ENCODE measurements at regions not wholly inside any gene's neighbourhood (a gene's known extent, or its start where the extent isn't known, plus 50 kb on each side); places are given as distances from the start of the nearest gene placed in this dataset.
"Not testable (repeated sequence)": the region's sequence is repeated elsewhere in the genome, so short reads cannot be mapped to it uniquely, and the experiment has no call there.

DNA sequence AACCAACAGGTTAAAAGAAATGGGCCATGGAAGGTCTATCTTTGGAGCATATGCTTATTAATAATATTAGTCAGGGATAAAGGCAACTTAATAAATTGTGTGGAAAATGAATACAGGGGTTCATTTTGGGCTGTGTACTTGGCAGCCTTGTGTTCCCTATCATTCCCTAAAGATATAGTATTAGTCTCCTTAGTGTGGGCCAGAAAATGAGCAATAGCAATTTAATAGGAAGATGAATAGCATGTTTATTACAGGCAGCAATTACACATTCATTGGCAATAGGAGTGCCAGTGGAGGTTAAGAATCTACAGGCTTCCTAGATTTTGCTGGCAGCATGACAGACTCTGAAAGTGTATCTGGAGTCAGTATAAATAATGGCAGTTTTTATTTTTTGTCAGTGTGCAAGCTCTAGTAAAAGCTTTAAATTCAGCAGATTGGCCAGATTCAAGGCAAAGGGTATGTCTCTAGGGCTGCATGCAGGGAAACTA, 98.7 kb upstream of the MTLN start:
- FAIRE-seq; DNase-seq (ENCODE audit: insufficient read length, low spot score): not testable (repeated sequence)

DNA sequence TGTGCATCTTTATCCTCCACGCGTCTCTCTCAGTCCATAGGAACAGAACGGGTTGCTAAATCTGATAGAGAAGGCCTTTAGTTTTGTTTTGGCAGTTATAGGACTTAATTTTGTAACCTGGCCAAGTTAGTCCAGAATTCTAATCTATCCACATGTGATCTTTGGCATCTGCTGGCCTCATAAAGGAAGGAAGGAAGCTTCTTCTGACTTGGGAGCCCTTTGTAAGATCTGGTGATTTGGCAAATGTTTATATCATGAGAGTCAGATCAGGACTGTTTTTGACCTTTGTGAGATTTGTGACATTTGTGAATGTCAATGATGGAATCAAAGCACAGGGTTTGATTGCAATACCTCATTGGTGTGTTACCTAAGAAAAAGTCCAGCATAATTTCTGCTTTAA, 96.4 kb upstream of the MTLN start:
- not testable (repeated sequence) for FAIRE-seq; DNase-seq (ENCODE audit: insufficient read length, low spot score)

DNA sequence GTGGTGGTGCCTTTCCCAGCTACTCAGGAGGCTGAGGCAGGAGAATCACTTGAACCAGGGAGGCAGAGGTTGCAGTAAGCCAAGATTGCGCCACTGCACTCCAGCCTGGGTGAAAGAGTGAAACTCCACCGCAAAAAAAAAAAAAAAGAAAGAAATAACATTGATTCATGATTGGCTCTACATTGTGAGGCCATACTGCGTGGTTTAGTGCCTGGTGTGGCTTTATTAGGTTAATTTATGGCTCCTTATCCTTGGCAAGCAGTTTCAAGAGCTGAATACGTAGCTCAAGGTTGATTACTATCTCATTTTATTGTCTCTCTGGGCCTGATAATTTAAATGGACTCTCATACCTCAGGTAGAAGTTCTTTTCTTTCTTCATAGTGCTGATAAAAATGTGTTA, 80.5 kb upstream of the MTLN start:
- not testable (repeated sequence) for DNase-seq (ENCODE audit: insufficient read length, low spot score); FAIRE-seq

DNA sequence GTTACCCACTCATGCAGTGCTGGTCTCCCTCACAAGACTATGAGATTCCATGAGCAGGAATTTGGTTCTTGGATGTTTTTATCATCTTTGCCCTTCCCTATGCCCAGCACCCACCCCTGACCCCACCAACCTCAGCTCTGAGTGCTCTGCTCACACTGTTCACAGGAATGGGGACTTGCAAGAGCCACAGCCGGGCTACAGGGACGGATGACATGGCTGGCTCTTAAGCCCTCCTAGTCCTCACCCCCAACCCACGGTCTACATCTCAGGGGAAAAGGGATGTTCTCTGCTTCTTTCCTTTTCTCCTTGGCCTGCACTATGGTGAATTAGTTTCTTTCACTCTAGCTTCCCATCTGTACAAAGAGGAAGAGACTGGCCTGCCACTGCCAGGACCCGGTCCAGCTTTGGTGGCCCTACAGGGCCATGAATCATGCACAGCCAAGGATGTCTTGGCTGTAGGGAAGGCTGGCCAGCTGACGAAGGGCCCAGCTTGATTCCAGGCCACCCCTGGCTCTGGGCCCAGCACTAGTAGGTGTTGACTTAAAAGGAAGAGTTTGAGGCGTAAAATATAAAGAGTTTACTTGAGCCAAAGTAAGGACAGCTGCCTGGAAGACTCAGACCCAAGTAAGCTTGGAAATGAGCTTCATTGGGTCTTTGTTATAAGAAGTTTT, 79.7 kb upstream of the MTLN start:
- not testable (repeated sequence) for DNase-seq (ENCODE audit: insufficient read length, low spot score); FAIRE-seq

DNA sequence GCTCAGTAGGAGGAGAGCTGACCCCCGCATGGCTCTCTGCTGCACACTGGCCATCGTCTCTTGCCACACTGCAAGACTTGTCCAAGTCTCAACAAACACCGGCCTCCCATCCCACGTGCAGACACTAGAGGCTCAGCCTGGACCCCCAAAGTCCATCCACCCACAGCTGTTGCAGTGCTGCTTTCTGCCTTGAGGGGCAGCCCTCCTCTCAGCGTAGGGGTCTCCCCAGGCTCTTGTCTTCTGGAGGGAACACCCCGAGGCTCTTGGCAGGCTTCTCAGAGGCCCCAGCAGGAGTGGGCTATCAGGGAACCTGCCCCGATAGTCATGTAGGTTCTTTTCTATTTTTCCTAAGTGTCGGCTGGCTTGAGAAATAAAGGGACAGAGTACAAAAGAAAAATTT, 75.5 kb upstream of the MTLN start:
- not testable (repeated sequence) for FAIRE-seq; DNase-seq (ENCODE audit: insufficient read length, low spot score)

DNA sequence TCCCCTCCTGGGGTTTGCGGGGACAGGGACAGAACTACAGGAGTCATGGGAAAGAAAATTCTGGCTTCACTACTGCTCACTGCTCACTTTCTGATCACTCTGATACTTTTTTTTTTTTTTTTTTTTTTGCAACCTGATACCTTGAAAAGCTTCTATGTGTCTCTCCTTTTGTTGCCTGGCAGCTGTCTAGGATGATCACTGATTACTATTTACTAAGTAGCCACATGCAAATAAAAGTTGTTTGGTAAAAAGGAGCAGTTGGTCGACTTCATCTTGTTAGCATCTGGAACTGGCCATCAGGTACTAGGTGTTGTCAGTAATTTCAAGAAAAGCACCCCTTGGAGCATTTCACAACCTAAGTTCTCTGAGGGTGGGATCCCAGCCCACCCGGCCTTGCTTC, 74.9 kb upstream of the MTLN start:
- not testable (repeated sequence) for FAIRE-seq

DNA sequence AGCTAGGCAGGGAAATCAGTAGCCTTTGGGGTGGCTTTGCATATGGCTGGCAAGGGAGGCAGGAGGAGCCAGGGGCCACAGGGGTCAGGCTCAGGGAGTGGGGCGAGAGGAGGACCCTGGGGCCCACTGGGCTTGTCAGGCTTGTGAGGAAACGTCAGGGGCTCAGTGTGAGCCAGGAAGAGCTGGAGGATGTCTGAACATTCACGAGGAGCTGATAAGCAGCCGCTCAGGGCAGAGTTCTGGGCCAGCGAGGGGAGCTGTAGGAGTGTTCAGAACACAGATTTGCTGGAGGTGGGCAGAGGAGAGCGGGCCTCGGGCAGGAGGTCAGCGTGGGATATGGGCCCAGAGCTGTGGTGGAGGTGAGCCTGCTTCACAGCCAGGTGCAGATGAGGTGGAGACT, 72.7 kb upstream of the MTLN start:
- not testable (repeated sequence) for FAIRE-seq; DNase-seq (ENCODE audit: insufficient read length, low spot score)

More for the DNA sequence above, 74.9 kb upstream of the MTLN start:
- not testable (repeated sequence) for DNase-seq (ENCODE audit: insufficient read length, low spot score)

DNA sequence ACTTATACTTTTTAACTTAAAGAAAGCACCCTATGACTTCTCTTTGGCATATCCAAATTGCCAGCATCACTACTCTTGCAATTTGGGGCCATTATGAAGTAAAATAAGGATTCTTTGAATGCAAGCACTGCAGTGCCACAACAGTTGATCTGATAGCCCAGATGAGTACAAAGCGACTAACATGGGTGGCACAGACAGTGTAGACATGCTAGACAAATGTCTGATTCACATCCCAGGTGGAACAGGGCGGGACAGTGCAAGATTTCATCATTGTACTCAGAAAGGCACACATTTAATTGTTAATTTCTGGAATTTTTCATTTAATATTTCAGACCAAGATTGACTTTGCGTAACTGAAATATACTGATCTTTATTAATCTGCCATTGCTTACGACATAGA, 68.5 kb upstream of the MTLN start:
- FAIRE-seq = not testable (repeated sequence)

DNA sequence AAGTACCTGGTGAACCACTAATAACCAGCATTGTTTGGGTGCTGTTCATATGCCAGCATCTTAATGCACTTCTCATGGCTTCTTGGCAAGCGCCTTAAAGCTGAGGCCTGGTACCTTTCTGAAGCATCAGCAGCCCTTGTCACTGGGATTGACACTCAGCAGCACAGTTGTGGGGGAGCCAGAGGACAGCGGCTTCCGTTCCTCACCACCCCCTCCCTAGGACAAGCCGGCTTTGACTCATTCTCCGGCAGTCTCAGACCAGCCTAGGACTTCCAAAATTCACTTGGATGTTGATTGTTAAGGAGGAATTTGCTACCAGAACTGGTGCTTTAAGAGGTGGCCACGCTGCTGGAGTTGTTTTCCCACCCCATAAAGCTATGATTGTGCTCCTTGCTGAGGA, 64.7 kb upstream of the MTLN start:
- FAIRE-seq; DNase-seq (ENCODE audit: insufficient read length, low spot score): not testable (repeated sequence)

More for the DNA sequence above, 68.5 kb upstream of the MTLN start:
- DNase-seq (ENCODE audit: insufficient read length, low spot score) = not testable (repeated sequence)

DNA sequence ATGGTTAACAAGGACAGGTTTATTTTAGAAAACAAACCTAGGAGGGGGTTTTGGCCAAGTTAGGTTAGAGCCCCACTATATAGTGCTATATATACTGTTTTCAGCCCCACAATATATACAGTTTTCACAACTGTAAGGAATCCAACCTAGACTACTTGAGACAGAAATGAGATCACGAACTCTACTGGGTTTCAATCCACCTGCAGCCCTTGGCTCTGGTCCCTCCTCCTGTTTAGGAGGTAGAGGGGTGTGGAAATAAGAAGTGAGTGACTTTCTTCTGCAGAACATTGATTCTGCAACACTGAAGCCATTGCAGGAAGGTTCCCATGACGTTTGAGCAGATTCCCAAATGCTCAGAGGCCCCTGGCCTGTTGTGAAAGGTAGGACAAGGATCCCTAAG, 63.7 kb upstream of the MTLN start:
- not testable (repeated sequence) for DNase-seq (ENCODE audit: insufficient read length, low spot score); FAIRE-seq

DNA sequence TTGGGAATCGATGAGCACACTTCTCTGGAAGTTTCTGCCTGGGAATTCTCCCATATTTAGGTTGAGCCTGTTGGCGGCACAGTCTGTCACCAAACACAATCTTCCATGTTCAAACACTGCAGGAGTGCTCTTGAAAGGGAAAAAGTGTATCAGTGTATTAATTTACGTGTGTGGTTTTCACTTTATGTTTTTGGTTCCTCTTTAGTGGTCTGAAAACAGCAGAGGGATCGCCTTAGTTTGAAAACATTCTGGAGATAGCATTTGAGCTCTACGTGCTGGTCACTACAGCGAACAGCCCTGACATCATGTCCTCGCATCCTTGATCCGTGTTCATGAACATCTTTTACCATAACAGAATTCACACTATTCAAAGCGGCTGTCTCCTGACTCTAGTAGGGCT, 57.3 kb upstream of the MTLN start:
- FAIRE-seq; DNase-seq (ENCODE audit: insufficient read length, low spot score): not testable (repeated sequence)

DNA sequence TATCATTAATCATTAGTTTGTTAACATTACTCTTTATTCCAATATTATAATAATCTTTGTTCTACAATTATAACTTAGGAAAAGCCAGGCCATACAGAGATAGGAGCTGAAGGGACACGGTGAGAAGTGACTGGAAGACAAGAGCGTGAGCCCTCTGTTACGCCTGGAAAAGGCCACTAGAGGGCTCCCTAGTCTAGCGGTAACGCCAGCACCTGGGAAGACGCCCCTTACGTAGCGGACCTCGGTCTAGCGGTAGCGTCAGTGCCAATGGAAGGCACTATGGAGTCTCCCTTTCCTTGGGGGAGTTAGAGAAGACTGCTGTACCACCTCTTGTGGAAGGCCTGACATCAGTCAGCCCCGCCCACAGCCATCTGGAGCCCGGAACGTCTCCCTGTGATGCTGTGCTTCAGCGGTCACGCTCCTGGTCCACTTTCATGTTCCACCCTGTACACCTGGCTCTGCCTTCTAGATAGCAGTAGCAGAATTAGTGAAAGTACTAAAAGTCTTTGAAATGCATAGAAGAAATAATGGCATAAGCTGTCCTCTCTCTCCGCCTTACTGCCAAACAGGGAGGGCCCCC, 55.6 kb upstream of the MTLN start:
- DNase-seq (ENCODE audit: insufficient read length, low spot score); FAIRE-seq: not testable (repeated sequence)

DNA sequence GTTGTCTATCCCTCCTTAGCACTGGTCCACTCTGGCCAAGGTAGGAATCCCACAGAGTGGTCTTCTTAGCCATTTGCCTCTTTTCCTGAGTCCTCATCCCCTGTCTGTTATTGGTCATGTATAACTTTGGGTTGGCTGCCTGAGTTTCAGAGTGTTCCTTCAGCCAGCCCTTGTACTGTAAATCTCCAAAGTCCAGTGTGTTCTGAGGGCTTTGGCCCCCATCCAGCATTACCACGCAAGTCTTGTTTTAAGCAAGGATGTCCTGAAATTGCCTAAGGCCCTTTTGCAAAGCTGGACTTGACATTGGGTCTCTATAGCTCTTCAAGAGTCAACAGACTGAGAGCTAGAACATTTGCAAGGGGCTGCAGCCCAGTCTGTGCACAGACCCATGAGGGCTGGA, 52.5 kb upstream of the MTLN start:
- FAIRE-seq = not testable (repeated sequence)

DNA sequence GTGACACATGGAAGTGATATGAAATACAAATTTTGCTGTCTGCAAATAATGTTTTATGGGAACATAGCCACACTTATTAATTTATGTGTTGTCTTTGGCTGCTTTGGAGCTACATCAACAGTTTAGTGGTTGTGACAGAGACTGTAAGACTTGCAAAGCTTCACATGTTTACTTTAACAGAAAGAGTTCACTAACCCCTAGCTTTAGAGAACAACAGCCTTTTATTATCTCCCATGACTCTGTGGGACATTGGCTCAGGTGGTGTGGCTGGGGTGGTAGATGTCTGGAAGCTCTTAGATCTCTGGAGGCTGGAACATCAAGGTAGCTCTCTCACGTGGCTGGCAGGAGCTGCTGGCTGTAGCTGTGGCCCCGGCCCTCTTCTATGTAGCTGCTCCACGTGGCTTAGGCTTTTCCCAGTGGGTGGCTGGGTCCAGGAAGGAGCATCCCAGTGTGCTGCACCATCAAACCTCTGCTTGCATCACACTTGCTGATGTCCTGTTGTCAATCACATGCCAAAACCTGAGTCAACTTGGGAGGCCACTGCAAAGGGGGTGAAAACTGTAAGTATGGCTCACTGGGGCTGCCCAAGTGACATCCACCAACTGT, 51.8 kb upstream of the MTLN start:
- DNase-seq (ENCODE audit: insufficient read length, low spot score); FAIRE-seq: not testable (repeated sequence)

More for the DNA sequence above, 52.5 kb upstream of the MTLN start:
- DNase-seq (ENCODE audit: insufficient read length, low spot score) = not testable (repeated sequence)

DNA sequence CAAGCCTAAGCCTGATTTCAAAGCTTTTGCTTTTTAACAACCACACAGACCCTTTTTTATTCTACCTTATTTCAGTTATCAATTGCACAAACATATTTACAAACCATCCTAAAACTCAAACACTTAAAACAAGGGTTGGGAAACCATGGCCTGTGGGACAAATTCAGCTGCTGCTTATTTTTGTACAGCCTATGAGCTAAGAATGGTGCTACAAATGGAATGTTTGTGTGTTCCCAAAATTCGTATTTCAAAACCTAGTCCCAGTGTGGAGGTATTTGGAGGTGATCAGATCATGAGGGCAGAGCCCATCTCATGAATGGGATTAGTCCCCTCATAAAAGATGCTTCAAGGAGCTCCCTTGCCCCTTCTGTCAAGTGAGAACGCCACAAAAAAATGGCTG, 51.1 kb upstream of the MTLN start:
- not testable (repeated sequence) for FAIRE-seq; DNase-seq (ENCODE audit: insufficient read length, low spot score)

All from GM12891 (cell line).